ENCODE measurements at regions not wholly inside any gene's neighbourhood (a gene's known extent, or its start where the extent isn't known, plus 50 kb on each side); places are given as distances from the start of the nearest gene placed in this dataset.

GRCh38 chr10:57955076-57955475, 312.6 kb downstream of the IPMK start:
- no peak overlapping the region for H2AFZ ChIP-seq (ENCODE audit: low read length)
- H3K4me2 ChIP-seq (ENCODE audit: low read depth, low read length, poor library complexity, severe bottlenecking): no peak overlapping the region
- H3K36me3 ChIP-seq (ENCODE audit: insufficient read depth, low read length): no peaks in the 10 kb centered on the region
- no peaks in the 10 kb centered on the region for H3K79me2 ChIP-seq (ENCODE audit: insufficient read depth, low read length)
- no peaks in the 10 kb centered on the region for H3K9me2 ChIP-seq (replicated peaks; ENCODE audit: low read depth, low read length)
- H3K27me3 ChIP-seq (ENCODE audit: insufficient read depth, low read length, poor library complexity, severe bottlenecking): no peaks in the 10 kb centered on the region
- H3F3A ChIP-seq (ENCODE audit: low read depth): no peaks in the 10 kb centered on the region
- no peaks in the 10 kb centered on the region for H4K20me1 ChIP-seq (ENCODE audit: insufficient read depth, low read length, poor library complexity, severe bottlenecking)
- H3K4me1 ChIP-seq (ENCODE audit: insufficient read depth, low read length, poor library complexity, severe bottlenecking): no peaks in the 10 kb centered on the region
- no peak overlapping the region for H3K9ac ChIP-seq (ENCODE audit: low read depth, low read length, poor library complexity, severe bottlenecking)
- no peaks in the 10 kb centered on the region for H3K9me3 ChIP-seq (ENCODE audit: insufficient read depth, low read depth, low read length)
- H3K4me3 ChIP-seq (ENCODE audit: low read length, poor library complexity, severe bottlenecking): no peak overlapping the region
- TF ChIP-seq EZH2phosphoT487 (IDR thresholded peaks at IDR 0.05; ENCODE audit: borderline replicate concordance) (no peak), CTCF (conservative IDR thresholded peaks at IDR 0.05; ENCODE audit: low read length) (no peak)

- Histone ChIP-seq H3K9me3 (ENCODE audit: insufficient read depth, low read depth, low read length) (no peaks in the 10 kb centered on the region), H3K27me3 (ENCODE audit: insufficient read depth, low read length, poor library complexity, severe bottlenecking) (no peaks in the 10 kb centered on the region), H4K20me1 (ENCODE audit: insufficient read depth, low read length, poor library complexity, severe bottlenecking) (no peaks in the 10 kb centered on the region), H3K79me2 (ENCODE audit: insufficient read depth, low read length) (no peaks in the 10 kb centered on the region), H3K4me2 (ENCODE audit: low read depth, low read length, poor library complexity, severe bottlenecking) (no peak overlapping the region), H3K9me2 (replicated peaks; ENCODE audit: low read depth, low read length) (no peaks in the 10 kb centered on the region), H2AFZ (ENCODE audit: low read length) (no peak overlapping the region), H3K4me1 (ENCODE audit: insufficient read depth, low read length, poor library complexity, severe bottlenecking) (no peaks in the 10 kb centered on the region), H3K36me3 (ENCODE audit: insufficient read depth, low read length) (no peaks in the 10 kb centered on the region), H3K9ac (ENCODE audit: low read depth, low read length, poor library complexity, severe bottlenecking) (no peak overlapping the region), H3K4me3 (ENCODE audit: low read length, poor library complexity, severe bottlenecking) (no peak overlapping the region), H3F3A (ENCODE audit: low read depth) (no peaks in the 10 kb centered on the region)
- TF ChIP-seq CTCF (conservative IDR thresholded peaks at IDR 0.05; ENCODE audit: low read length) (no peak), EZH2phosphoT487 (IDR thresholded peaks at IDR 0.05; ENCODE audit: borderline replicate concordance) (no peak)
Observed at GRCh38 chr10:57952741-57953140, 315.0 kb downstream of the IPMK start.

- Histone ChIP-seq H2AFZ (ENCODE audit: low read length) (no peak overlapping the region), H3K4me2 (ENCODE audit: low read depth, low read length, poor library complexity, severe bottlenecking) (no peak overlapping the region), H3K4me1 (ENCODE audit: insufficient read depth, low read length, poor library complexity, severe bottlenecking) (no peaks in the 10 kb centered on the region), H3K36me3 (ENCODE audit: insufficient read depth, low read length) (no peaks in the 10 kb centered on the region), H3K79me2 (ENCODE audit: insufficient read depth, low read length) (no peaks in the 10 kb centered on the region), H3K9me2 (replicated peaks; ENCODE audit: low read depth, low read length) (no peaks in the 10 kb centered on the region), H3F3A (ENCODE audit: low read depth) (no peaks in the 10 kb centered on the region), H3K9me3 (ENCODE audit: insufficient read depth, low read depth, low read length) (no peaks in the 10 kb centered on the region), H3K4me3 (ENCODE audit: low read length, poor library complexity, severe bottlenecking) (no peak overlapping the region), H3K27me3 (ENCODE audit: insufficient read depth, low read length, poor library complexity, severe bottlenecking) (no peaks in the 10 kb centered on the region), H4K20me1 (ENCODE audit: insufficient read depth, low read length, poor library complexity, severe bottlenecking) (no peaks in the 10 kb centered on the region), H3K9ac (ENCODE audit: low read depth, low read length, poor library complexity, severe bottlenecking) (no peak overlapping the region)
- no peak for TF ChIP-seq EZH2phosphoT487 (IDR thresholded peaks at IDR 0.05; ENCODE audit: borderline replicate concordance)
- no peak for TF ChIP-seq CTCF (conservative IDR thresholded peaks at IDR 0.05; ENCODE audit: low read length)
Observed at GRCh38 chr10:57950442-57950974, 317.2 kb downstream of the IPMK start.
